ENCODE measurements at regions not wholly inside any gene's neighbourhood (a gene's known extent, or its start where the extent isn't known, plus 50 kb on each side); places are given as distances from the start of the nearest gene placed in this dataset.

DNA sequence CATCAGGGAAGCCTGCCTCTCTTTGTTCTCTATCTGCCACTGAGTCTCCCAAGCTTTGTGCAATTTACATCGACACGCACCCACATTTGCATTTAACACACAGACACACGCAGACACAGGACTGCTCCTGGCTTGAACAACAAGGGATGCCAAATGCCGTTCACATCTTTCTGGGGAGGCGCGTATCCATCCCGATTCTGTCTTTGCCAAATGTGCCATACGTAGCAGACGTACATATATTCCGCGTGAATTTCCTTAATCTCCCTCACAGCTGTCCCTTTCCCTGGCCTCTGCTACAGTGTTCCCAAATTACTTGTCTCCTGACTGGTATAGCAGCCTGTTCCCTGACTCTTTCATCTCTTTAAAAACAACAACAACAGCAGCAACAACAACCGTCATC, 409.5 kb downstream of the MIAT start:
- TF ChIP-seq, protein P1, sequence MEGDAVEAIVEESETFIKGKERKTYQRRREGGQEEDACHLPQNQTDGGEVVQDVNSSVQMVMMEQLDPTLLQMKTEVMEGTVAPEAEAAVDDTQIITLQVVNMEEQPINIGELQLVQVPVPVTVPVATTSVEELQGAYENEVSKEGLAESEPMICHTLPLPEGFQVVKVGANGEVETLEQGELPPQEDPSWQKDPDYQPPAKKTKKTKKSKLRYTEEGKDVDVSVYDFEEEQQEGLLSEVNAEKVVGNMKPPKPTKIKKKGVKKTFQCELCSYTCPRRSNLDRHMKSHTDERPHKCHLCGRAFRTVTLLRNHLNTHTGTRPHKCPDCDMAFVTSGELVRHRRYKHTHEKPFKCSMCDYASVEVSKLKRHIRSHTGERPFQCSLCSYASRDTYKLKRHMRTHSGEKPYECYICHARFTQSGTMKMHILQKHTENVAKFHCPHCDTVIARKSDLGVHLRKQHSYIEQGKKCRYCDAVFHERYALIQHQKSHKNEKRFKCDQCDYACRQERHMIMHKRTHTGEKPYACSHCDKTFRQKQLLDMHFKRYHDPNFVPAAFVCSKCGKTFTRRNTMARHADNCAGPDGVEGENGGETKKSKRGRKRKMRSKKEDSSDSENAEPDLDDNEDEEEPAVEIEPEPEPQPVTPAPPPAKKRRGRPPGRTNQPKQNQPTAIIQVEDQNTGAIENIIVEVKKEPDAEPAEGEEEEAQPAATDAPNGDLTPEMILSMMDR (IDR thresholded peaks at IDR 0.05) = no peak
- TF ChIP-seq EZH2 (IDR thresholded peaks at IDR 0.05; ENCODE audit: borderline replicate concordance, insufficient read depth, low read depth, low read length, poor library complexity, severe bottlenecking) = no peak
